Ramos (cell line): ENCODE measurements at regions not wholly inside any gene's neighbourhood (a gene's known extent, or its start where the extent isn't known, plus 50 kb on each side); places are given as distances from the start of the nearest gene placed in this dataset.

Source experiments
- in situ Hi-C: fragments of 300-500 bp; cut with MboI; formaldehyde crosslinking; loops from one replicate; pipeline ENCODE4 v1.14.3; 2022; ENCODE audit warnings: low sequenced_read_pairs; ENCODE audit not compliant: unreplicated experiment

- in situ Hi-C loops, result no loop called here
Observed at GRCh38 chr7:16178092-16178491, 243.2 kb downstream of the CRPPA start.

- in situ Hi-C loops, result no loop called here
Observed at GRCh38 chr7:16174253-16174652, 247.1 kb downstream of the CRPPA start.

GRCh38 chr7:16172366-16172765 lies 249.0 kb downstream of the CRPPA start:
- in situ Hi-C loops, result no loop called here

GRCh38 chr7:16171928-16172327 lies 249.4 kb downstream of the CRPPA start:
- in situ Hi-C loops, result no loop called here

GRCh38 chr7:16170671-16171070 lies 250.7 kb downstream of the CRPPA start:
- in situ Hi-C loops, result no loop called here

GRCh38 chr7:16169537-16169936 lies 251.8 kb downstream of the CRPPA start:
- in situ Hi-C loops, result no loop called here

GRCh38 chr7:16167526-16167925 lies 253.8 kb downstream of the CRPPA start:
- in situ Hi-C loops, result no loop called here

- in situ Hi-C loops, result no loop called here
Observed at GRCh38 chr7:16144361-16144760, 277.0 kb downstream of the CRPPA start.

- in situ Hi-C loops, result no loop called here
Observed at GRCh38 chr7:16137944-16138343, 283.4 kb downstream of the CRPPA start.

- in situ Hi-C loops, result no loop called here
Observed at GRCh38 chr7:16136896-16137295, 284.4 kb downstream of the CRPPA start.

- in situ Hi-C loops, result no loop called here
Observed at GRCh38 chr7:16135658-16136057, 285.7 kb downstream of the CRPPA start.

- in situ Hi-C loops, result no loop called here
Observed at GRCh38 chr7:16130111-16131110, 290.9 kb downstream of the CRPPA start.

- in situ Hi-C loops, result no loop called here
Observed at GRCh38 chr7:16129431-16130110, 291.8 kb downstream of the CRPPA start.

GRCh38 chr7:16123117-16123770 lies 298.1 kb downstream of the CRPPA start:
- in situ Hi-C loops, result no loop called here

- in situ Hi-C loops, result no loop called here
Observed at GRCh38 chr7:16121876-16122390, 299.4 kb downstream of the CRPPA start.

- in situ Hi-C loops, result no loop called here
Observed at GRCh38 chr7:16115374-16115773, 306.0 kb downstream of the CRPPA start.

- in situ Hi-C loops, result no loop called here
Observed at GRCh38 chr7:16114633-16115032, 306.7 kb downstream of the CRPPA start.

- in situ Hi-C loops, result no loop called here
Observed at GRCh38 chr7:16114071-16114470, 307.3 kb downstream of the CRPPA start.

- in situ Hi-C loops, result no loop called here
Observed at GRCh38 chr7:16113058-16113457, 308.3 kb downstream of the CRPPA start.

- in situ Hi-C loops, result no loop called here
Observed at GRCh38 chr7:16106869-16107268, 314.5 kb downstream of the CRPPA start.

- in situ Hi-C loops, result no loop called here
Observed at GRCh38 chr7:16106300-16106699, 315.0 kb downstream of the CRPPA start.
